Gastrocnemius medialis (tissue), 4 donors: ENCODE measurements at regions not wholly inside any gene's neighbourhood (a gene's known extent, or its start where the extent isn't known, plus 50 kb on each side); places are given as distances from the start of the nearest gene placed in this dataset.
"Not testable (repeated sequence)": the region's sequence is repeated elsewhere in the genome, so short reads cannot be mapped to it uniquely, and the experiment has no call there.

Source experiments
- ATAC-seq, 2 donors: fragments of 150-250 bp; one replicate each; pipeline ENCODE4 v1.9.1; 2016
- DNase-seq, 2 donors: peaks; one replicate each; pipeline ENCODE4 v3.0.0-alpha.2; 2019
- H3K27ac ChIP-seq, 4 donors: fragments of 200-600 bp; sonication (generic); 1 replicate in 1 of 4; 2 replicates in 3 of 4; pipeline ENCODE4 v1.5.1; 2016 to 2018; ENCODE audit warnings: mild to moderate bottlenecking in 2 of 4, moderate library complexity in 1 of 4
- H3K27me3 ChIP-seq, 3 donors: fragments of 200-600 bp; sonication (generic) in 2 of 3; 1 replicate in 1 of 3; 2 replicates in 2 of 3; pipeline versions ENCODE4 v1.5.1 to v1.6.0; 2016 to 2019; ENCODE audit warnings: mild to moderate bottlenecking in 1 of 3, moderate library complexity in 1 of 3
- H3K36me3 ChIP-seq, 2 donors: fragments of 200-600 bp; sonication (generic) in 1 of 2; one replicate each; pipeline ENCODE4 v1.5.1; 2017 to 2018
- H3K4me1 ChIP-seq, 2 donors: fragments of 200-600 bp; sonication (generic) in 1 of 2; one replicate each; pipeline ENCODE4 v1.5.1; 2016 to 2017; ENCODE audit warnings: mild to moderate bottlenecking in 2 of 2
- H3K4me3 ChIP-seq, 4 donors: fragments of 200-600 bp; sonication (generic) in 3 of 4; 1 replicate in 1 of 4; 2 replicates in 3 of 4; pipeline ENCODE4 v1.5.1; 2016 to 2019; ENCODE audit warnings: mild to moderate bottlenecking in 2 of 4
- H3K9me3 ChIP-seq, 3 donors: fragments of 200-600 bp; sonication (generic) in 2 of 3; 1 replicate in 1 of 3; 2 replicates in 2 of 3; pipeline ENCODE4 v1.5.1; 2016 to 2019
- CTCF ChIP-seq, 5 experiments: fragments of 450-650 bp in 3 of 5; fragments of 200-600 bp in 2 of 5; sonication (generic) in 2 of 5; IDR thresholded peaks in 4 of 5; conservative IDR thresholded peaks in 1 of 5; 1 replicate in 4 of 5; 2 replicates in 1 of 5; pipeline ENCODE4 v1.5.1; 2016 to 2019; ENCODE audit warnings: antibody characterized with exemption in 5 of 5, mild to moderate bottlenecking in 3 of 5, moderate library complexity in 3 of 5
- POLR2A ChIP-seq, 2 donors: fragments of 450-650 bp; IDR thresholded peaks; one replicate each; pipeline ENCODE4 v1.6.1; 2017; ENCODE audit warnings: antibody characterized with exemption in 2 of 2, mild to moderate bottlenecking in 2 of 2, moderate library complexity in 2 of 2
- in situ Hi-C, 4 donors: fragments of 200-750 bp; cut with MboI; loops; one replicate each; pipeline versions ENCODE4 v1.15.0 to v1.8.0; 2017; ENCODE audit warnings: low sequenced_read_pairs in 4 of 4
- intact Hi-C: fragments of 100-400 bp; cut with DNase I; formaldehyde crosslinking; loops from one replicate; pipeline ENCODE4 v1.15.1; 2023; ENCODE audit warnings: low total_unique reads

GRCh38 chr10:65040796-65041195 is 1519.6 kb downstream of the REEP3 start:
- Histone ChIP-seq H3K4me3 (no peak overlapping the region), H3K27me3 (no peaks in the 10 kb centered on the region), H3K27ac (no peak overlapping the region), H3K9me3 (no peaks in the 10 kb centered on the region), H3K36me3 (no peaks in the 10 kb centered on the region), H3K4me1 (no peaks in the 10 kb centered on the region)
- in situ Hi-C loops = no loop called here
- TF ChIP-seq POLR2A (IDR thresholded peaks at IDR 0.05) (no peak), CTCF (IDR thresholded peaks at IDR 0.05 in 4 of 5, conservative IDR thresholded peaks at IDR 0.05 in 1 of 5) (no peak)
- intact Hi-C loops = no loop called here
- ATAC-seq (no peak), DNase-seq (no peak)

GRCh38 chr10:65041307-65041706 is 1520.1 kb downstream of the REEP3 start:
- TF ChIP-seq POLR2A (IDR thresholded peaks at IDR 0.05) (no peak), CTCF (IDR thresholded peaks at IDR 0.05 in 4 of 5, conservative IDR thresholded peaks at IDR 0.05 in 1 of 5) (no peak)
- no peak overlapping the region for H3K4me3 ChIP-seq
- no peak overlapping the region for H3K27ac ChIP-seq
- H3K4me1 ChIP-seq = no peaks in the 10 kb centered on the region
- no peaks in the 10 kb centered on the region for H3K36me3 ChIP-seq
- H3K9me3 ChIP-seq = no peaks in the 10 kb centered on the region
- in situ Hi-C loops (no loop called here), intact Hi-C loops (no loop called here)
- no peaks in the 10 kb centered on the region for H3K27me3 ChIP-seq
- DNase-seq (no peak), ATAC-seq (no peak)

GRCh38 chr10:65042496-65042895 is 1521.3 kb downstream of the REEP3 start:
- DNase-seq = no peak
- TF ChIP-seq POLR2A (IDR thresholded peaks at IDR 0.05) = no peak
- no peak for TF ChIP-seq CTCF (IDR thresholded peaks at IDR 0.05 in 4 of 5, conservative IDR thresholded peaks at IDR 0.05 in 1 of 5)
- Histone ChIP-seq H3K27ac (no peak overlapping the region), H3K36me3 (no peaks in the 10 kb centered on the region), H3K4me1 (no peaks in the 10 kb centered on the region), H3K9me3 (no peaks in the 10 kb centered on the region), H3K27me3 (no peaks in the 10 kb centered on the region), H3K4me3 (no peak overlapping the region)
- in situ Hi-C loops (no loop called here), intact Hi-C loops (no loop called here)
- no peak for ATAC-seq

GRCh38 chr10:65046831-65047230 is 1525.6 kb downstream of the REEP3 start:
- Histone ChIP-seq H3K36me3 (no peaks in the 10 kb centered on the region), H3K27ac (no peak overlapping the region), H3K4me1 (no peaks in the 10 kb centered on the region), H3K4me3 (no peak overlapping the region), H3K9me3 (no peaks in the 10 kb centered on the region), H3K27me3 (no peaks in the 10 kb centered on the region)
- ATAC-seq (no peak), DNase-seq (no peak)
- TF ChIP-seq POLR2A (IDR thresholded peaks at IDR 0.05) (no peak), CTCF (IDR thresholded peaks at IDR 0.05 in 4 of 5, conservative IDR thresholded peaks at IDR 0.05 in 1 of 5) (no peak)
- intact Hi-C loops = no loop called here
- in situ Hi-C loops = no loop called here

GRCh38 chr10:65052111-65052510 is 1530.9 kb downstream of the REEP3 start:
- H3K27me3 ChIP-seq, H3K4me3 ChIP-seq, H3K4me1 ChIP-seq, ATAC-seq, H3K9me3 ChIP-seq, H3K36me3 ChIP-seq, DNase-seq, intact Hi-C loops, in situ Hi-C loops, H3K27ac ChIP-seq: not testable (repeated sequence)

GRCh38 chr10:65053397-65053796 is 1532.2 kb downstream of the REEP3 start:
- DNase-seq, H3K4me3 ChIP-seq, H3K27me3 ChIP-seq, H3K4me1 ChIP-seq, H3K9me3 ChIP-seq, H3K36me3 ChIP-seq, H3K27ac ChIP-seq, ATAC-seq, in situ Hi-C loops, intact Hi-C loops: not testable (repeated sequence)

GRCh38 chr10:65053831-65054351 is 1532.7 kb downstream of the REEP3 start:
- intact Hi-C loops, H3K36me3 ChIP-seq, H3K9me3 ChIP-seq, ATAC-seq, H3K4me1 ChIP-seq, H3K4me3 ChIP-seq, in situ Hi-C loops, H3K27ac ChIP-seq, H3K27me3 ChIP-seq, DNase-seq: not testable (repeated sequence)

GRCh38 chr10:65054701-65055100 is 1533.5 kb downstream of the REEP3 start:
- H3K9me3 ChIP-seq, H3K4me1 ChIP-seq, H3K36me3 ChIP-seq, ATAC-seq, H3K27ac ChIP-seq, intact Hi-C loops, H3K27me3 ChIP-seq, in situ Hi-C loops, H3K4me3 ChIP-seq, DNase-seq: not testable (repeated sequence)
